Activated T-helper 17 cell treated with anti-CD3 and anti-CD28 coated beads, Interleukin-2, amount 50 U/mL, for 72 hours (primary cell): ENCODE measurements at regions not wholly inside any gene's neighbourhood (a gene's known extent, or its start where the extent isn't known, plus 50 kb on each side); places are given as distances from the start of the nearest gene placed in this dataset.

Experiments
- ATAC-seq: fragments of 150-1000 bp; cut with Tn5 transposase; replicated peaks from 2 replicates; pipeline ENCODE4 v1.10.0; 2021; ENCODE audit warnings: mild to moderate bottlenecking, moderate library complexity
- H3K27ac Mint-ChIP-seq: one replicate; pipeline ENCODE4 v1.8.0; 2022; ENCODE audit warnings: mixed read lengths
- H3K27me3 Mint-ChIP-seq: one replicate; pipeline ENCODE4 v1.8.0; 2022; ENCODE audit warnings: mixed read lengths
- H3K36me3 Mint-ChIP-seq: one replicate; pipeline ENCODE4 v1.8.0; 2022; ENCODE audit warnings: low read depth, mild to moderate bottlenecking, mixed read lengths
- H3K4me1 Mint-ChIP-seq: one replicate; pipeline ENCODE4 v1.8.0; 2022; ENCODE audit warnings: mixed read lengths
- H3K4me3 Mint-ChIP-seq: one replicate; pipeline ENCODE4 v1.8.0; 2022; ENCODE audit warnings: mild to moderate bottlenecking, mixed read lengths
- H3K9me3 Mint-ChIP-seq: one replicate; pipeline ENCODE4 v1.8.0; 2022; ENCODE audit warnings: mixed read lengths

DNA sequence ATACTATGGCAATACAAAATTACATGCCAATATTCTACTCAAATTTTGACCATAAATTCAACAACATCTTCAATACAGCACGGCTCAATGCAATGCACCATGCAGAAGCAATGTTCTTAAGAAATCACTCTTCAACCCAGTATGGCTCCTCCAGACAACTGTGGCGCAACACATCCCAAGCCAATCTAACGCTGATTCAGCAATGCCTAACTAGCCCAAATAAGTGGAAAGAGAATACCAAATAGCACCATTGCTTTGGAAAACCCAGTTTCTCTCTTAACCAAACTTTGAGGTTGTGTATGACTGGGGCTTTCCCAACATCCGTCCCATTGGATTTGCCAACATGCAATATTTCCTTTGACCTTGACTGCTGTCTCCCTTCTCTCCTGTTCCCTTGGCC is 211.1 kb upstream of the TBX3 start:
- Mint-ChIP-seq H3K36me3 (no peaks in the 10 kb centered on the region), H3K27ac (no peak overlapping the region), H3K9me3 (peaks cover 8% of the 10 kb centered on the region), H3K4me1 (no peaks in the 10 kb centered on the region), H3K27me3 (no peaks in the 10 kb centered on the region), H3K4me3 (no peak overlapping the region)
- ATAC-seq: no peak

- no peaks in the 10 kb centered on the region for H3K36me3 Mint-ChIP-seq
- no peaks in the 10 kb centered on the region for H3K4me1 Mint-ChIP-seq
- H3K27me3 Mint-ChIP-seq: no peaks in the 10 kb centered on the region
- ATAC-seq: no peak
- H3K4me3 Mint-ChIP-seq: no peak overlapping the region
- H3K9me3 Mint-ChIP-seq: peaks cover 8% of the 10 kb centered on the region
- no peak overlapping the region for H3K27ac Mint-ChIP-seq
These were observed 210.1 kb upstream of the TBX3 start for GRCh38 chr12:114894076-114894475.

- H3K36me3 Mint-ChIP-seq: no peaks in the 10 kb centered on the region
- H3K4me3 Mint-ChIP-seq: no peak overlapping the region
- ATAC-seq: no peak
- H3K9me3 Mint-ChIP-seq: peaks cover 6% of the 10 kb centered on the region
- H3K4me1 Mint-ChIP-seq: no peaks in the 10 kb centered on the region
- H3K27ac Mint-ChIP-seq: no peak overlapping the region
- no peaks in the 10 kb centered on the region for H3K27me3 Mint-ChIP-seq
These were observed 205.1 kb upstream of the TBX3 start for GRCh38 chr12:114888928-114889584.

DNA sequence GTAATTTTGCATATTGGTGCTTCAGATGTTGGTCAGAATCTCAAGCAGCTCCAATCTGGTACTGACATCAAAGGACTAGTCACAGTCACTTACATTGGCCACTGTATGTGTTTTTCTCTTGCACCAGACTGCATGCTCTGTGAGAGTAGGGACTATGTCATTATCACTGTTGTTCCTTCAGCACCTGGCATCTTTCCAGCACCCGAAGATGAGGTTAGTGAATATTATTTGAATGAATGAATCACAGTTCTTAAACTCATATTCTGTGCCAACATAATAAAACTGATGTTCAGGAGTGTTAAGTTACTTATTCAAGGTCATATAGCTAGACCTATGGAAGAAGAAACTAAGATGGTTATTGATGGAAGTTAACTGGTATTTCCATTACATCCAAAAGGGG is 204.5 kb upstream of the TBX3 start:
- Mint-ChIP-seq H3K27ac (no peak overlapping the region), H3K4me3 (no peak overlapping the region), H3K27me3 (no peaks in the 10 kb centered on the region), H3K9me3 (peaks cover 6% of the 10 kb centered on the region), H3K4me1 (no peaks in the 10 kb centered on the region), H3K36me3 (no peaks in the 10 kb centered on the region)
- no peak for ATAC-seq

DNA sequence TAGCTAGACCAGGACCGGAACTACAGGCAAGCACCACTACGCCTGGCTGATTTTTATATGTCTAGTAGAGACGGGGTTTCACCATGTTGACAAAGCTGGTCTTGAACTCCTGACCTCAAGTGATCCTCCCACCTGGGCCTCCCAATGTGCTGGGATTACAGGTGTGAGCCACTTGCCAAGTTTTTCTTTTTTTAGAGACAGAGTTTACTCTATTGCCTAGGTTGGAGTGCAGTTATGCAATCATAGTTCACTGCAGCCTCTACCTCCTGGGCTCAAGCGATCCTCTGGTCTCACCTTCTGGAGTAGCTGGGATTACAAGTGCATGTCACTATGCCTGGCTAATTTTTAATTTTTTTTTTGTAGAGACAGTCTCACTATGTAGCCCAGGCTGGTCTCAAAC is 201.5 kb upstream of the TBX3 start:
- Mint-ChIP-seq H3K4me3 (no peak overlapping the region), H3K36me3 (no peaks in the 10 kb centered on the region), H3K27ac (no peak overlapping the region), H3K27me3 (no peaks in the 10 kb centered on the region), H3K4me1 (no peaks in the 10 kb centered on the region), H3K9me3 (peaks cover 7% of the 10 kb centered on the region)
- ATAC-seq: no peak

DNA sequence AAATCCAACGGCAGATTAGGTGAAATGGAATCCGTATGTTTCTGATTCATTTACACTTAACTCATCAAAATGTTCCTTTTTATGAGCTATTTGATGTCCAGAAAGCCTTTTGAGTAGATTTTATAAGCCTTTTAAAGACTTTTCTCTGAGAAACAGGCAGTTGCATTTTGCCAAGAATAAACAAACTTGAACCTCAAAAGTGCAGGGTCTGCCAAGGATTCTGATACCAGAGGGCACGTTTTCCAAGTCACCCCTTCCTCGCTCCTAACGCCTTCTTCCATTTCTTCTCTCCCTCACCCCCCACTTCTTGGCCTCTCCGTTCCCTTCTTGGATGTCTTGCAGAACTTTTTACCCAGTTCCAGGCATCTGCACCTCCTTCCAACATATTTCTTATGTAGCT is 200.6 kb upstream of the TBX3 start:
- no peak overlapping the region for H3K27ac Mint-ChIP-seq
- no peak for ATAC-seq
- H3K27me3 Mint-ChIP-seq: no peaks in the 10 kb centered on the region
- H3K4me1 Mint-ChIP-seq: no peaks in the 10 kb centered on the region
- H3K9me3 Mint-ChIP-seq: peaks cover 7% of the 10 kb centered on the region
- no peaks in the 10 kb centered on the region for H3K36me3 Mint-ChIP-seq
- H3K4me3 Mint-ChIP-seq: no peak overlapping the region

- Mint-ChIP-seq H3K27ac (no peak overlapping the region), H3K27me3 (no peaks in the 10 kb centered on the region), H3K36me3 (no peaks in the 10 kb centered on the region), H3K4me3 (no peak overlapping the region), H3K9me3 (peaks cover 7% of the 10 kb centered on the region), H3K4me1 (no peaks in the 10 kb centered on the region)
- ATAC-seq: no peak
These were observed 198.1 kb upstream of the TBX3 start for GRCh38 chr12:114882083-114882482.

- no peak overlapping the region for H3K4me3 Mint-ChIP-seq
- H3K27ac Mint-ChIP-seq: no peak overlapping the region
- peaks cover 4% of the 10 kb centered on the region for H3K9me3 Mint-ChIP-seq
- no peak for ATAC-seq
- no peaks in the 10 kb centered on the region for H3K27me3 Mint-ChIP-seq
- no peaks in the 10 kb centered on the region for H3K4me1 Mint-ChIP-seq
- no peaks in the 10 kb centered on the region for H3K36me3 Mint-ChIP-seq
These were observed 195.4 kb upstream of the TBX3 start for GRCh38 chr12:114879354-114879753.

DNA sequence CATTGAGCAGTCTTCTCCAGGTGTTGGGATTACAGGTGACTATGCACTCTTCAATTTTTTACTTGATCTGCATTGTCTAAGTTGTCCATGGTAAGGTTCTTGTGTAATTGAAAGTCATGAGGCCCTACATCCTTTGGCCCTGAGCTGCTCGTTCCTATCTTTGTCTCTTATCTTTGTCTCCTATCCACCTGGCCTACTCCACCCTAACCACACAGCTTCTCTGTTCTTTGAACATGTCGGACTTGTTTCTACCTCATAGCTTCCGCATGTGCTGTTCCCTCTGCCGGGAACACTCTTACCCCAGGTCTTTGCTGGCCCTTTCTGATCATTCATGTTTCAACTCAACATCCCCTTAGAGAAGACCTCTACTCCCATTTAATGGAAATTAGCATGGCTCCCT is 194.8 kb upstream of the TBX3 start:
- Mint-ChIP-seq H3K4me1 (no peaks in the 10 kb centered on the region), H3K4me3 (no peak overlapping the region)

DNA sequence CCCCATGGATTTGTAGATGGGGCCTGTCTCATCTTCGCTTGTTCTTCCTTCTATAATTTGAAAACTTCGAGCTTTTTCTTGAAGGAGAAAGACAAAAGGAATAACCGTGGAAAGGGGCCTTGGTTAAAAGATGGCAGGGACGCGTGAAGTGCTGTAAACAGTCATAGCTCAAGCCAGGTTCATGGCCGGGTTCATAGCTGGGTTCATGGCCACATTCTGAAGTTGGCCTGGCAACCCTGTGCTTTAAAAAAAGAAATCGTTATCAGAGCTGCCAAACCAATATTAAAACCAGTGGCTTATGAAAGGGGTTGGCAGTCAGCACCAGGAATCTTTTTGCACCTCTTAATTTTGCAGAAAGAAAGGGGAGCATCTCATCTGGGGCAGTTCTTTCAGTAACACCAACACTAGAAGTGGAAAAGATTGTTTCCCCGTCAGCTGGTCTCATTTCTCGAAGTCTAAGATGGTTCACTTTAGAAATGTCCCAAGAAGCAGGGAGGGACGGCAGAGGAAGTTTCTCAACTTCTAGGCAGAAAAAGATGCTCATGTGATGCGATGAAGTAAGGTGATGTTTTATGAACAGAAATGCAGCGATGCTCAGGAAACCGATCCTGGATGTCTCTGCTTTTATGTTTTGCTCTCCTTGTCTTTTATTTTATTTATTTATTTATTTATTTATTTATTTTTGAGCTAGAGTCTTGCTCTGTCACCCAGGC is 193.1 kb upstream of the TBX3 start:
- Mint-ChIP-seq H3K36me3 (no peaks in the 10 kb centered on the region), H3K4me1 (no peaks in the 10 kb centered on the region), H3K4me3 (no peak overlapping the region), H3K27me3 (no peaks in the 10 kb centered on the region), H3K9me3 (no peaks in the 10 kb centered on the region), H3K27ac (no peak overlapping the region)
- no peak for ATAC-seq

More for the DNA sequence above, 194.8 kb upstream of the TBX3 start:
- no peak overlapping the region for H3K27ac Mint-ChIP-seq
- H3K9me3 Mint-ChIP-seq: peaks cover 4% of the 10 kb centered on the region
- no peaks in the 10 kb centered on the region for H3K27me3 Mint-ChIP-seq
- ATAC-seq: no peak
- H3K36me3 Mint-ChIP-seq: no peaks in the 10 kb centered on the region

- Mint-ChIP-seq H3K4me3 (no peak overlapping the region), H3K36me3 (no peaks in the 10 kb centered on the region), H3K4me1 (no peaks in the 10 kb centered on the region), H3K27ac (no peak overlapping the region), H3K9me3 (no peaks in the 10 kb centered on the region), H3K27me3 (no peaks in the 10 kb centered on the region)
- ATAC-seq: no peak
These were observed 191.3 kb upstream of the TBX3 start for GRCh38 chr12:114875313-114875712.

DNA sequence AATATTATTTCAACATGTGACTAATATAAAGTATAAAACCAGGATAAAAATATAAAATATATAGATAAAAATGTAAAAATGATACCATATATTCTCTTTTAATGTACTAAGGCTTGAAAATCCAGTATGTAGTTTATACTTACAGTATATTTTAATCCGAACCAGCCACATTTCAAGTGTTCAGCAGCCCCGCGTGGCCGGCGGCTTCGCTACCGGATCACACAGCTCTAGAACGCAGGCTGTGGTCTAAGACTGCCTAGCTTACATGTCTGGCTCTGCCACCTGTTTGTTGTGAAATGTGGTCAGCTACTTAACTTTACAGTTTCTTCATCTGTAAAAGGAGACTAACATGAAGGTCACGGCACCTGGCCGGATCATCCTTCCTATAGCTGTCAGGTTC is 189.7 kb upstream of the TBX3 start:
- Mint-ChIP-seq H3K4me1 (no peaks in the 10 kb centered on the region), H3K27ac (no peak overlapping the region), H3K9me3 (no peaks in the 10 kb centered on the region), H3K36me3 (no peaks in the 10 kb centered on the region), H3K4me3 (no peak overlapping the region), H3K27me3 (no peaks in the 10 kb centered on the region)
- no peak for ATAC-seq

DNA sequence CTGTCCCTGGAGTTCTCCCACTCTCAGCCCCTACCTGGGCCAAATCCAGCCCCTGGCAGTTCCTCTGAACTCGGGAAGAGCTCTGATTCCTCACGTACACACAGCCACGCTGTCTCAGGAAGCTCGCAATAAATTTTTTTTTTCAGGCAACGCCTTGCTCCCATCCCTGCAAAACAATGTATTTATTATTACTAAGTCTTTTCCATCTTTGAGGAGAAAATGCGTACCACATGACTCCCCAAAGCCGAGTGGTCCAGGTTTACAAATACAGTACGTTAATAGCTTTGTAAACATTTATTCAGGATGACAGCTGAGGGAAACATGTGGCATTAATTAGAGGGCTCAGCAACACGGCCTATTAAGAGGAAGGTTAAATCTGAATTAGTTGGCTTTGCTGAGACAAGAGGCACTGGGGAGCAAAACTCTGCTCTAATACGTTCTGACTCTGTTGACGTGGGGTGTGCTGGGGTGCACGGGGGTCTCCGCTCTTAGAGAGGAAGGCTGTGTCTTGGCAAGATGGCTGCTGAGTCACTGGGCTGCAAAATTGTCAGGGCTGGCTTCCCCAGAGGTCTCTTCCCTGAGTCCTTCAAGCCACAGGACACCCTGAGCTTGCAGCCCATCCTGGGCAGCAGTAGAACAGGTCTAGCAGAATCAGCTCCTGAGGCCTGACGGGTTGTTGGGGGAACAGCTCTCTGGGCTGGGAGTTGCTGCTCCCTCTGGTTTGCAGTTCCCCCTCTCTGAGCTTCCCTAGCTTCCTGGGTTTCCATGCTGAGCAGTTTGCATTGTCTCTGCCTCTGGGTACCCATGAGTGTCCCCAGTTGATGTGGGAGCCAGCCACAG is 185.2 kb upstream of the TBX3 start:
- no peaks in the 10 kb centered on the region for H3K36me3 Mint-ChIP-seq
- H3K4me3 Mint-ChIP-seq: no peak overlapping the region
- H3K27me3 Mint-ChIP-seq: no peaks in the 10 kb centered on the region
- no peak for ATAC-seq
- H3K27ac Mint-ChIP-seq: no peak overlapping the region
- H3K4me1 Mint-ChIP-seq: no peaks in the 10 kb centered on the region
- H3K9me3 Mint-ChIP-seq: peaks cover 3% of the 10 kb centered on the region

DNA sequence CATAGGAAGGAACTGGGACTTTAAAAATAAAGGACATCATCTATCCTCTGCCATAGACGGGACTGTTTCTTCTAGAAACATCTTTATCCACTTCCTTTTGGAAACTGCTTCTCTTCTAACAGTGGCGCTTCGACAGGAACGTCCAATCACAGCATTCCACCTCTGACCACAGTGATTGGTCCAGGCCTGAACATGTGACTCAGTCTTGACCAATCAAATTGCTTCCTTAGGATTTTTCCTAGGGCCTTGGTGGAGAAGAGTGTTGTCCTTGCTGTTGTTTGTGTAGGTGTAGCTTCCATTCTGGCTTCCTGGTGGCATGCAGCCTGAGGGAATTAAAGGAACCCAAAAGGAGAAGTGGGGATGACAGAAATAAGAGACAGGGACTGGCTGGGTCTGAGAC is 182.4 kb upstream of the TBX3 start:
- peaks cover 14% of the 10 kb centered on the region for H3K9me3 Mint-ChIP-seq
- H3K27ac Mint-ChIP-seq: no peak overlapping the region

More for the DNA sequence above, 182.4 kb upstream of the TBX3 start:
- no peaks in the 10 kb centered on the region for H3K36me3 Mint-ChIP-seq
- no peak for ATAC-seq
- H3K4me3 Mint-ChIP-seq: no peak overlapping the region
- no peaks in the 10 kb centered on the region for H3K4me1 Mint-ChIP-seq
- H3K27me3 Mint-ChIP-seq: no peaks in the 10 kb centered on the region
